LoVo (cell line): ENCODE measurements at regions not wholly inside any gene's neighbourhood (a gene's known extent, or its start where the extent isn't known, plus 50 kb on each side); places are given as distances from the start of the nearest gene placed in this dataset.

Source experiments
- DNase-seq: peaks from one replicate; pipeline ENCODE4 v3.0.0-alpha.2; 2016; ENCODE audit warnings: low spot score

DNA sequence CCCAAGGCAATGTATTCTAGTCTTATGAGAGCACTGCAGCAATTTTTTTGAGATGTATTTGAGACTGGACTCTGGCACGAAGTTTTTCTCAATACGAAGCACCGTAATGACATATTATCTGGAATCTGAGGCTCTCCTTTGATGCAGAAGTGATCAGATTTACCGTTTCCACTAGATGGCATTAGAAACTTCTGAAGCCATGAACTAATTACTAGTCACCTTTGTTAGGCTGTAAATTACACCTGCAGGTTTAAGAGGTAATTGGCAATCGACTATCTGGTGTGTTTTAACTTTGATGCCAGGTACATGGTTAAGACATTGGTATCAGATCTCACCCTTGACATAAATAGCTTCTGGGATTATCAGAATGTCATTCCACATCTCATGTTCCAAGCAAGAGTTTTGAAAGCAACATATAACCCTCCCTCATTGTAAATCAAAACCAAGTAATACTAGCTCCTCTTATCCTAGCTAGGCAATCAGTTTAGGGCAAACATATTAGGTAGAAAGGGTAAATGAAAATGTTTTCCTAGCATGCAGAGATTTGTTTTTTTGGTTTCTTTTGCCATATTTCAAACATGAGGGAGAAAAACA lies 254.6 kb upstream of the SPRED2 start:
- no peak for DNase-seq

DNA sequence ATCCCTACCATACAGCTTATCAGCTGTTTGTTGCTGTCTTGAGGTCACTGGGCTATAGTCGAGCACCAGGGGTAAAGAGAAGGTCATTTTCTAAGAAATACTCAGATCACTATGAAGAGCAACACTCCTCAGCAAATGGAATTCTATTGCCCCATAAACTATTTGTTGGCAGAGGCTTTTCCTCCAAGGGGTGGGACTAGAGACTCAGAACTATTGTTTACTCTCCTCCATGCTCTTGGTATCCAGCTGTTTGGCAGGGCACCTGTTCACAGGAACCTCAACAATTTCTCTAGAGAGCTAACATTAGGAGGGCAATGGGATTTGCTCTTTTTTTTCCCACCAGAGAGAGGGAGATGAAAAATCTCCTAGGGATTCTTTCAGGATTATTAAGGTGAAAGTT lies 249.1 kb upstream of the SPRED2 start:
- no peak for DNase-seq

DNA sequence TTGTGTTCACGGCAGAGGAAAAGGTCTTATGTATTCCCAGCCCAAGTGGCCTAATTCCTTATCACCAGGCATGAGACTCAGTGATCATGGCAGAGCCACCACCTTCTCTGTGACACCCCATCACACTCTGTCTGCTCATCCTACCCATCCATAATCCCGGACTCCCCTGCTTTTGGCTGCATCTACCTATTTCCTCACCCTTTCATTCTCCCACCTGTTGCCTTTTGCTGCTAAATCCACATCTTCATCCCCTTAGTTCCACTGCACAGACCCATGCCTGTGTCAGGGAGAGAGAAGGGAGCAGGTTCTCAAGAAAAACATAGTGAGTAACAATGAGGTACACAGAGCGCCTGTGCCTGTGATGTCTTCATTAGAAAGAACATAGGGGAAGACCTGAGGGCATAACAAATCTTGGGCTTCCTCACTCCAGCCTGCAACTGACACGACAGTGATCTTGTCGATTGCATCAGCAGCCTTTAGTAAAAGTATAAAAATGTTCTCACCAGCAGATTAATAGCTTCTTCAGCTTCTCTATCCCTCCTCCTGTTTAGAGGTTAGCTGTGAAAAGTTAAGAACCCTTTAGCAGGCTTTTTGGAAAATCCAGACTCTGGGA lies 246.5 kb upstream of the SPRED2 start:
- no peak for DNase-seq

DNA sequence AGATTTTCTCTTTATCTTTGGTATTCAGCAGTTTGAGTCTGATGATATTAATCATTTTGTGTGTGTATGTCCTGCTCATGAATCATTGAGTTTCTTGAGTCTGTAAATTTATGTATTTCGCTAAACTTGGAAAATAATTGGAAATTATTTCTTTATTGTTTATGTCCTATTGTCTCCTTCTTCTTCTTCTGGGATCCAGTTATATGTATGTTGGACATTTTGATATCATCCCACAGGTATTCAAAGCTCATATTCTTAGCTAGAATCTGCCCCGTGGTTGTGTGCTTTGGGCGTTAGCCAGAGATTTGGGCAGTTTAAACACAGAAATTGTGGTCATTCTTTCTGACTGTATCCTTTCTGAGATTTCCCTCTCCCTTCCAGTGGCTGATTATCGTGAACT lies 243.0 kb upstream of the SPRED2 start:
- DNase-seq: no peak

DNA sequence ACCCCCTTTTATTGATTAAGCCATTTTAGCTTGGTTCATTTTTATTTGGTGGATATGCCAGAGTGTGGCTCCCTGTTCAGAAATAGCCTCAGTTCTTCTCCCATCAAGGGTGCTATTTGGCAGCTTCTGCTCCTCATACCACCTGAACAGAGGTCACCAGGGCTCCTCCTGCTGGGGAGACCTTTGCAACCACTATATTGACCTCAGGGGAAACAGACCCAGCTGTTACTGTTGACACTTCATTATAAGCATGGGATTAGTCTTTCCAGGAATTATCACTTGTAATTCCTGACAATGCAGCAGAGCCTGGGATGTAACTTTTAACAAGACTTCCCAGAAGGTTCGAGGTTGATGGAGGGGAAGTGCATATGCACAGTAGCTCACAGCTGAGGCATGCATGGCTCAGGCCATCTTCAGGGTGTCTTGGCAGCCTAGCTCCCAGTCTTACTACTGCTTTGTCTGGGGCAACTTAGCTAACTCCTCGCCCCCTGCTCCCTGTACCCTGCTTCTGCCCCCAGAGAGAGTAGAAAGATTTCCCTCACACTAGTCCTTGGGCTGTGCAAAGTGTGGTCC lies 239.4 kb upstream of the SPRED2 start:
- no peak for DNase-seq

DNA sequence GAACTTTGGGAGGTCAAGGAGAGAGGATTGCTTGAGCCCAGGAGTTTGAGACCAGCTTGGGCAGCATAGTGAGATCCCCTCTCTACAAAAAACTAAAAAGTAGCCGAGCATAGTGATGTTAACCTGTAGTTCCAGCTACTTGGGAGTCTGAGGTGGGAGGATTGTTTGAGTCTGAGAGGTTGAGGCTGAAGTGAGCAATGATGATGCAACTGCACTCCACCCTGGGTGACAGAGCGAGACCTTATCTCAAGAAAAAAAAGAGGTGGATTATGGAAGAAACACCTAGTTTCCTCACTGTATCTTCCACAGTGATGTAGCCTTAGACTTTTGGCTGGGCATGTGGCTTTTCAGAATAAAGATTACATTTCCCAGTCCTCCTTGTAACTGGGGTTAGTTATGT lies 237.2 kb upstream of the SPRED2 start:
- DNase-seq: no peak

DNA sequence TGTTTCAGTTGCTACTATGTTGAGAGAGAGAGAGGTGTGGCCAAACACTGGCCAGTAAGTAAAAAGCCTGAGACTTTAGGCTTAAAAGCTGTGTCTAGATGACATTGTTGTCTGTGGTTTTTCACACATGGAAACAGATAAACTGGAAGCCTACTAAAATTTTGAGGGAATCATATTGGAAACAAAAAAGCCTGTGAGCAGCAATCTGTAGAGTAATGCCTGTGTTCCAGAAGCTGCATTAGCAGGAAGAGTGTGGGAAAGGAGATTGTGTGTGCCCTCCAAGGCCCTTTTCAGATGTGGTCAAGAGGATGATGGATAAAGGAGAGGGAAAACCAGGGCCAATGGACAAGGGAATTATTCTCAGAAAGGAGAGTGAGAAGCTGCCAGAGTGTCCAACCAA lies 236.3 kb upstream of the SPRED2 start:
- DNase-seq: no peak

DNA sequence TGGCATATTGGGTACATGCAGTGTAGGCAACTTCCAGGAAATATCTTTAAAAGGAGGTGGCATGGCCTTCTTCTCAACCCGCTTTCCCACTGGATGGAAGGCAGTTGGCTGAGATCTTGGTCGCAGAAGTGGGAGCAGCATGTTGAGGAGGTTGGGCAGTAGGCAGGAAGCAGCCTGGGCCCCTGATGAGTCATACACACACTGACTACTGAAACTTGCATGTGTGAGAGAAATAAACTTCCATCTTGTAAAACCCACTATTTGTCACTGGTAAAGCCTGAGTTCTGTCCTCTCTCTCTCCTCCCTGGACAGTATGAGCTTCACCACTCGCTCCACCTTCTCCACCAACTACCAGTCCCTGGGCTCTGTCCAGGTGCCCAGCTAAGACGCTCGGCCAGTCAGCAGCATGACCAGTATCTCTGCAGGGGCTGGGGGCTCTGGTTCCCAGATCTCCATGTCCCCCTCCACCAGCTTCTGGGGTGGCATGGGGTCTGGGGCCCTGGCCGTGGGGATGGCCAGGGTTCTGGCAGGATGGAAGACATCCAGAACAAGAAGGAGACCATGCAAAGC lies 233.8 kb upstream of the SPRED2 start:
- peak; percentile 19 for DNase-seq

DNA sequence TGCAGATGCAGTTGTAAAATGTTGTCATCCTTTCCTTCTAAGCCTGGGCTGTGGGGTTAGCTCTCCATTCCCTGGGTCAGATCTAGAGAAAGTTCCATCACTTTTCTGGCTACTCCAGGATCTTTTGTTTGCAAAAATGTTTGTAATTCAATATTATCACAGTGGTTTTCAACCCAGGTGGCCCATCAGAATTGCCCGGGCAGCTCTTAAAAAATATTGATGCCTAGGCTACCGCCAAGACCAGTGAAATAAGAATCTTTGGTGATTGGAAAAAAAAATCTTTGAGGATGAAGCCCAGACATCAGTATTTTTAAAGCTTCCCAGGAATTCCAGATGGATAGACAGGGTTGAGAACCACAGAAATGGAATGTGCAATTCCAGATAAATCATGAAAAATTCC lies 232.5 kb upstream of the SPRED2 start:
- DNase-seq: no peak

DNA sequence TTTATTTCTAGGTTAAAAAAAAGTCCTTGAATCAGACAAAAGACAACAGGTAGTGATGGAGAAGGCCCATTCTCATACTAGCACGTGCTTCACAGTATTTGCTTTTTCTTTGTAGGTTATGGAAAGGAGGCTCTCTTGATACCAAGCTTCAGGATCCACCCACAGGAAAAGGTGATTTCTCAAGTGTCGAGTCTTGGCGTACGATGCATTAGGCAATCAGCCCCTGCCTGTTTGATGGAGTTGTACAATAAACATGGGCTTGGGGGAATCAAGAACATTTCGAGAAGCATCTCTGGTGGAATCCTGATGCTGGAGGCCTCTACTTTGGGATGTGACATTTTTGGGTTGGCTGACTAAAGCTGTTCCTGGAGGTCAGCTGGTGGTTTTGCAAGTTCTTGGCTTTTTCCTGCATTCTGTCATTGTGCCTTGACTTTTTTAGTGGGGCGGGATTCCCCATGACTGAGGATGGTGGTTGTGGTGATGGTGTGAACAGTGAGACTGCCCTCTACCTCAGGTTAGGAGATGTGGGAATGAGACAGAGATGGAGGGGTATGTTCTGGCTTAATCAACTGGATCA lies 231.5 kb upstream of the SPRED2 start:
- DNase-seq: no peak

DNA sequence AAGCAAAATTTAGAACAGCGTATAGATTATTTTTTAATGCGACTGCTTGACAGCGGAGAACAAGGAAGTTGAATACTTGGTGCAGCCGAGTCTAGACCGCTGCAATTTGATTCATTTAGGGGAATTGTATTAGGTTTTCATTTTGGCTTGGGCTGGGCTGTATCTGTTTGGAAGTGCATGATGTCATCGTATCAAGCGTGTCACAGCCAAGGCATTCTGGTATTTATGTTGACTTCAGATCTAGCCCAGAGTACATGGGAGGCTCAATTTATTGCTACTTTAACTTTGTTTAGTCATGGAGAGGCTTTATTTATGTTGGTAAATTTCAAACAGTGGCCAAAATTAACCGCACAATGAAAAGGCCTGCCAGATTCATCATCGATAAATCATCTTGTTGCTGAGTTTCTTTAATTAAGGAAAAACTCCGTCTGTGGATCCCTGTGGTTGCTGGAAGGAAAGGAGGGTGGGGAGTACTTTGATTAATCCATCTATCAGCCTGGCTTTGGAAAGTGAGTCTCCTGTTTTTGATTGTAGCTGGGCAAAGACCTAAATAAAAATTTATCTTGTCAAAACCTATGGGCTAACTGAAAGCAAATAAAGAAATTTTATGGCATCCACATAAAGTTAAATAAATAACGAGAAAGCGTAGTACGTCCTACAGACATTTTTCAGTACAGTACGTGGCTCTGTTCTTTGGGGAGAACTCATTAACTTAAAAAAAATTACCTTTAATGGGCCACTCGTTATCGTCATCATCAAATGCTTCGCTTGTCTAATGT lies 230.4 kb upstream of the SPRED2 start:
- DNase-seq: peak; percentile 73

DNA sequence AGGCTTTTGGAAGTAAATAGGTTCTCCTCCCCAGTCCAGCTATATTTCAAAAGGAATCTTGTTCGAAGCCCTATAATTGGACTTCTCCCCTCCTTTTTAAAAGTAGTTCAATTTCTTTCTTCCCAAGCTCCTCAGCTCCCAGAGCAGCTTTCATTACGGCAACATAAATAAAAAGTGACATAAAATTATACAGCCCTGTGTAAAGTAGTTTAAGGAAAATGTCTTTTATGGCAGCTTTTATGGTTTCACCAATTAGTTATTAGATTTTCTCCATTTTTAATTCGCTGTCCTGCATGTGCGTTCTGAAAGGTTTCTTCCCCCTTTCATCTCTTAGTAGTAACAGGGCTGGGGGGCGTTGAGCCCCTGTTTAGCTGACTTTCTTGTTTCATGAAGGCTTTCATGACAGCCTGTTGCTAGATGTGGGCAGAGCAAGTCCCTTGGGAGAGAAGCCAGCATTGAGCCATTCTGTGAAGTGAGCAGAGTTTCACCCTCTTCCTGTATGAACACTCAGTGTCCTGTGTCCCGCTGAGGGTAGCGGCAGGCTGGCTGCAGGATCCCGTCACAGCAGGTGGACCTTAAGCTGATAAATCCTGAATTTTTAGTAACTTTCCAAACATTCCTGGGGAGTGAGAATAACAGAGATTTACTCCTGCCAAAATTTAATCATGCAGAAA lies 229.7 kb upstream of the SPRED2 start:
- no peak for DNase-seq

DNA sequence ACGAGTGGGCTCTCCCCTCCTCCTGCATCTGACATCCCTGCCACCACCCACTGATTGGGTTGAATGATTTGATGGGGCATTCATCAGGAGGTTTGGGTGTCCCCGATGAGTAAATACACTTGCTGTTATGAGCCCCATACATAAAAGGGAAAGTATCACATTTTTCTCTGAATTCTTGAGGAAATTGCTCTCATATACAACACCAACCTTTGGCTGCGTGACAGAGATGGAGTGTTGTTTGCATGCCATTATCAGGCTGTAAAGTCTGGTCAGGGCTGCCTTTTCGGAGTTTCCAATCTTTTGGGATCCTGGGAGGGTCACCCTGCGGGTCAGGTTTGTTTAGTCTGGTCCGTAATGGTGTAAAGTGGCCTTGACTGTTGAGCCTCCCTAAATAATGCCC lies 227.9 kb upstream of the SPRED2 start:
- no peak for DNase-seq

DNA sequence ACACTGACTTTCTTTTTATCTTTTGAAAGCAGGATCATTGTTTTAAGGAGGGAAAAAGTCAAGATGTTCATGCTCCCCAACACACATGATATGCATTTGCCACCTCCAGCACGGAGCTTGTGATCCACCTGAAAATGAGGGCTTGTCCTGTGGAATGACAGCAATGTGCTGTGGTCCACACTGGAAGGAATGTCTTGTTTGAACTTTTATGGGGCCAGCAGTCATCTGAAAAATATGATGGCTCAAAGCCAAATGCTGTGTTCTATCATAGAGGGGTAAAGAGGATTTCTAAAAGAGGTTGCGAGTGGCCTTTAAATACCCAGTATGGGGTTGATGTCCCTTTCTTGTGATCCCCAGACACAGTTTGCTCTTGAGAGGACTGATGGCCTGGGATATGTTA lies 226.5 kb upstream of the SPRED2 start:
- peak; percentile 68 for DNase-seq

DNA sequence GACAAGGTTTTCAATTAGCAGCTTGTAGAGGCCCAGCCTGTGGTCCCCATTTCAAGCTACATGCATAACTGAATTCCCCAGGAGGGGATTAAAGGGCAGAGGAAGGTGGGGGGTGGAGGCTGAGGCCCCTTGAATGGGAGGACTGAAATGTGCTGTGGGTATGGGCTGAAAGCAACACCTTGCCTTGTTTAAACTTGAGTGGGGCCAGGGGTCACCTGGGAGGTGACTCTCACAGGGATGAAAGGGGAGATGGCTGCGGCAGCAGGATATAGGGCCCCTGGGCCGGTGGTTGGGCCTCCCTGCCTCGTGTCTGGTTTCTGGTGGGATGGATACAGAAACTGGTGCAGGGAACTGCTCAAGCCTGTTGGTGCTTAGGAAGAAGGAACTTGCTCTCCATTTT lies 225.9 kb upstream of the SPRED2 start:
- no peak for DNase-seq

DNA sequence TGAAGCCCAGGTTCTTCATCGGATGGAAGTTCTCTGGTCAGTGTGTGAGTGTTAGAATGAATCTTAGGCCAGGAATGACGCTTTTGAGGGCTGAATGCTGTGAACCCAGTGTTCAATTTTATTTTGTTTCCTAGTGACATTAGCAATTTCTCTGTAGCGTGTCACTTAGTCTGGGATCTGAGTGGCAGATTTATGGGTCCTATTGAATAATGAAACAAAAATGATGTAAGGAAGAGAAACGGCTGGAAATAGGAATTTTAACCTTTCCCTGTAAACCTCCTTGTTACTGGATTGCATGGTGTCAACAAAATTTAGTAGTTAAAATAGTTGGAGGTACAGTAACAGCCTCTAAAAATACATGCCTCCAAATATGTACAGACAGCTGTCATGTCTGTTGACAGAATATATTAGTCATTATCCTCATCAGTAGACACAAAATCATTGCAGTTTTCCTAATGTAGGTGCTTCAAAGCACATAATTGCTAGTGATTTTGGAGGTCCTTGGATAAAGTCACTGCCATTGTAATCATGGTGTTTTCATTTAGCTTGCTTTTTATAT lies 223.8 kb upstream of the SPRED2 start:
- no peak for DNase-seq

DNA sequence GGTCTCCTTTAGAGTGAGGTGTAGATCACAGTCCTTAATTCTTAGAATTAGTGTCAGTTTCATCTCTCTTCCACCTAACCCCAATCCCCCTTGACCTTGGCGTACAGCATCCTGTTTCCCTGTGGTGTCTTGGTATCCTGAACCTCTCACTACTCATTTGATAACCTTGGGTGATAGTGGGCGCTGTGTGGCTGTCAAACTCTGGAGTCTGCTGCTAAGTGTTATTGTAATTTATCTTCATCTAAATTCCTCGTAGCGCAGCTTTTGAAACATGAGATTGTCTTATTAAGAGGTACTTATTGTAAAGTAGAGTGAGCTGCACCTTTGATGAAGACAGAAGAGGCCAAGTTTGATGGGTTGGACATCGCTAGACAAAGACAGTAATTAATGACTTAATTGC lies 222.6 kb upstream of the SPRED2 start:
- DNase-seq: no peak

DNA sequence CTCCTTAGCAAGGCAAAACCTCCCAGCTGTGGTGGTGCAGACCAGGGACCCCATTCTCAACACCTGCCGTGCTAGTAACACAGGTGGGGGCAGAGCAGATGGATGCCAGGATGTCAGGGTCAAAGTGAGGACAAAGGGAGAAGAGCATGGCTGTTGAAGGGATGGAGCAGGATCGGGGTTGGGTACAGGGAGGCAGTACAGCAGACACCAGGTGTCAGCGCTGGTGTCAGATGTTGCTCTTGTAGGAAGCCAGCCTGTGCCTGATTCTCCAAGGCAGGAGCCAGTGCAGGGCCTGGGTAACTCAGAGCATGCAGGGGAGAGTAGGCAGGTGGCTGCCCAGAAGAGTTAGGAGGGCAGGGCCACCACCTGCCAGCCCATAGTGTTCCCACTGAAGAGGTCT lies 222.1 kb upstream of the SPRED2 start:
- DNase-seq: no peak

DNA sequence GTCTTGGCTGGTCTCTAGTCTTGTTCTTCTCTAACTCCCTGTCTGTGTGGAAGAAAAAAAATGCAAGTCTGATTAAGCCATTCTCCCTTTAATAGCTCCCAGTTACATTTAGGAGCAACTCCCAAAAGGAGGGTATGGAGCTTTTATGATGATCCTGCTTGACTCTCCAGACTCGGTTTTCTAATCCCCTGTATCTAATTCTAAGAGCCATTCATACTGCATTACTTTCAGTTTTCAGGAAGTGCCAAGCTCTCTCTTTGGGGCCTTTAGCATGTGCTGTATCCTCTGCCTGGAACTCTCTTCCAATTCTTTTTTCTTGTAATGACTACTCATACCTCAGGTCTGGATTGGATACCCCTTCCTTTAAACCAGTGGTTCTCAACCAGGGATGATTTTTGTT lies 219.7 kb upstream of the SPRED2 start:
- no peak for DNase-seq

DNA sequence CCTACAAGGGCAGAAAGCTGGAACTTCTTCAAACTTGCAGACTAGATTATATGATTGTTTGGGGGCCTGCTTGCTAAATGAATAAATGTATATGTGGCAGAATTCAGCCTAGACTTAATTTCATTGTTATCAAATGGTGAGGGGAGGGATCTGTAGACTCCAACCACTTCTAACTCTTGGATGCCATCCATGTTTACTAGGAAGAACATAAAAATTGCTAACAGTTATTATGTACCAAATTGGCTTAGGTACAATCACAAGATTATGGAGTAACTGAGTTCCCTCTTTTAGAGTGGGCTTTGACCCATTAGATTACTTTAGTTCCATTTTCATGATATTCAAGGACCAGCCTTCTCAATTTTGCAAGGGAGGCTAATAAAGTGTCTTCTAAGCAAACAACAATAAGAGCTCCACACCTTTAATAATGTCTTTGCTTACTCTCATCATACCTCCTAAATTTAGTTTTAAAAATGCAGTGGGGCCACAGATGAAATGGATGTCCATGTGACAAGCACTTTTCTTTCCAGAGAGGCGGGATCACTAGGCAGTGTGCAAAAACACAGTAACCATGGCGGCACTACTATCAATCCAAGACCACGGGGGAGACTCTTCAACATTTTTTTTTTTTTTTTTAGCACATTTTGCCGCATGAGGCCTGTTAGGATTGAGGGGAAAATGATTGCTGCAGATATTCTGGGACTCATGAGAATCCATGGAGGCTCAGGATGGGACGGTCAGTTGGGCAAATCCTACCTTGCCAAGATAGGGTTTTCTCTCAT lies 217.6 kb upstream of the SPRED2 start:
- DNase-seq: no peak
